ENCODE measurements at regions not wholly inside any gene's neighbourhood (a gene's known extent, or its start where the extent isn't known, plus 50 kb on each side); places are given as distances from the start of the nearest gene placed in this dataset.

GRCh38 chr11:71144736-71145135 lies 107.6 kb downstream of the SHANK2 start:
- DNase-seq (ENCODE audit: low read depth) = no peak
- no peak for TF ChIP-seq MAX (IDR thresholded peaks at IDR 0.05; ENCODE audit: low read depth, low read length)
- TF ChIP-seq POLR2A (IDR thresholded peaks at IDR 0.05; ENCODE audit: extremely low read depth, insufficient read length) = no peak
- no peak for TF ChIP-seq CTCF (IDR thresholded peaks at IDR 0.05; ENCODE audit: low read depth, low read length)
- no peak for TF ChIP-seq MYC (IDR thresholded peaks at IDR 0.05; ENCODE audit: low read depth, low read length)
- no peak overlapping the region for H3K4me3 ChIP-seq (ENCODE audit: low read depth, low read length)

GRCh38 chr11:71144010-71144409 lies 108.4 kb downstream of the SHANK2 start:
- H3K4me3 ChIP-seq (ENCODE audit: low read depth, low read length) = no peak overlapping the region
- DNase-seq (ENCODE audit: low read depth) = no peak
- no peak for TF ChIP-seq MYC (IDR thresholded peaks at IDR 0.05; ENCODE audit: low read depth, low read length)
- TF ChIP-seq CTCF (IDR thresholded peaks at IDR 0.05; ENCODE audit: low read depth, low read length) = no peak

- TF ChIP-seq POLR2A (IDR thresholded peaks at IDR 0.05; ENCODE audit: extremely low read depth, insufficient read length) = no peak
- no peak for TF ChIP-seq MAX (IDR thresholded peaks at IDR 0.05; ENCODE audit: low read depth, low read length)
- no peak for TF ChIP-seq MYC (IDR thresholded peaks at IDR 0.05; ENCODE audit: low read depth, low read length)
- TF ChIP-seq CTCF (IDR thresholded peaks at IDR 0.05; ENCODE audit: low read depth, low read length) = no peak
- no peak overlapping the region for H3K4me3 ChIP-seq (ENCODE audit: low read depth, low read length)
- no peak for DNase-seq (ENCODE audit: low read depth)
Measured at GRCh38 chr11:71140206-71140919, 112.0 kb downstream of the SHANK2 start.

GRCh38 chr11:71139516-71140205 lies 112.7 kb downstream of the SHANK2 start:
- TF ChIP-seq CTCF (IDR thresholded peaks at IDR 0.05; ENCODE audit: low read depth, low read length) (no peak), MYC (IDR thresholded peaks at IDR 0.05; ENCODE audit: low read depth, low read length) (no peak), POLR2A (IDR thresholded peaks at IDR 0.05; ENCODE audit: extremely low read depth, insufficient read length) (no peak), MAX (IDR thresholded peaks at IDR 0.05; ENCODE audit: low read depth, low read length) (no peak)
- no peak for DNase-seq (ENCODE audit: low read depth)
- no peak overlapping the region for H3K4me3 ChIP-seq (ENCODE audit: low read depth, low read length)

GRCh38 chr11:71138737-71139425 lies 113.5 kb downstream of the SHANK2 start:
- no peak for TF ChIP-seq MAX (IDR thresholded peaks at IDR 0.05; ENCODE audit: low read depth, low read length)
- TF ChIP-seq POLR2A (IDR thresholded peaks at IDR 0.05; ENCODE audit: extremely low read depth, insufficient read length) = no peak
- TF ChIP-seq CTCF (IDR thresholded peaks at IDR 0.05; ENCODE audit: low read depth, low read length) = no peak
- TF ChIP-seq MYC (IDR thresholded peaks at IDR 0.05; ENCODE audit: low read depth, low read length) = no peak
- no peak for DNase-seq (ENCODE audit: low read depth)
- H3K4me3 ChIP-seq (ENCODE audit: low read depth, low read length) = no peak overlapping the region

Data from NB4 (cell line).